Panc1 (cell line): ENCODE measurements at regions not wholly inside any gene's neighbourhood (a gene's known extent, or its start where the extent isn't known, plus 50 kb on each side); places are given as distances from the start of the nearest gene placed in this dataset.

Experiments used
- CTCF ChIP-seq: fragments of 450-650 bp; IDR thresholded peaks from 2 replicates; pipeline ENCODE4 v1.5.1; 2017; ENCODE audit warnings: mild to moderate bottlenecking
- POLR2AphosphoS5 ChIP-seq: IDR thresholded peaks from 2 replicates; pipeline ENCODE4 v1.6.1; 2012; ENCODE audit warnings: mild to moderate bottlenecking, low read depth, low read length, moderate library complexity
- TCF7L2 ChIP-seq: IDR thresholded peaks from 2 replicates; pipeline ENCODE4 v1.6.1; 2011; ENCODE audit warnings: mild to moderate bottlenecking, low read depth, low read length, inconsistent platforms
- TF ChIP-seq, protein P1 (sequence below), 2 experiments: IDR thresholded peaks; 2 replicates each; pipeline ENCODE4 v1.6.1; 2011 to 2012; ENCODE audit warnings: low read depth in 2 of 2, control low read depth in 1 of 2, low read length in 1 of 2, mild to moderate bottlenecking in 1 of 2, moderate library complexity in 1 of 2; ENCODE audit not compliant: insufficient read depth in 1 of 2

DNA sequence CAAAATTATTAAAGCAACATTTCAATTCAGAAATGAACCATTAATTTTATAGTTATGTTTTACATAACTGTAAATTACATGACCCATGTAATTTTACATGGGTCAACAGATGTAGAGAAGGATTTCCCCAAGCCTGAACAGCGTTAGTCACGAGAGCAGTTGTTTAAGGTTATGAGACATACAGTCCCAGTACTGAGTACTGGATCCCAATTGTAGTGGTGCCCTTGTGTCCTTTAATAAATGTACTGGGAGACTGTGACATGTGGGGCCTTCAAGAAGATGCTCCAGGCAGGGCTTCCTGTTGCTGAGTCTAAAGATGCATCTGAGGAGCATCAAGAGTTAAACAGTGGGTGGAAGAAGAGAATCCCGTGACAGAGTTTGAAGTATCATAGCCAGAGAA lies 125.5 kb upstream of the ZNF462 start:
- TF ChIP-seq, protein P1, sequence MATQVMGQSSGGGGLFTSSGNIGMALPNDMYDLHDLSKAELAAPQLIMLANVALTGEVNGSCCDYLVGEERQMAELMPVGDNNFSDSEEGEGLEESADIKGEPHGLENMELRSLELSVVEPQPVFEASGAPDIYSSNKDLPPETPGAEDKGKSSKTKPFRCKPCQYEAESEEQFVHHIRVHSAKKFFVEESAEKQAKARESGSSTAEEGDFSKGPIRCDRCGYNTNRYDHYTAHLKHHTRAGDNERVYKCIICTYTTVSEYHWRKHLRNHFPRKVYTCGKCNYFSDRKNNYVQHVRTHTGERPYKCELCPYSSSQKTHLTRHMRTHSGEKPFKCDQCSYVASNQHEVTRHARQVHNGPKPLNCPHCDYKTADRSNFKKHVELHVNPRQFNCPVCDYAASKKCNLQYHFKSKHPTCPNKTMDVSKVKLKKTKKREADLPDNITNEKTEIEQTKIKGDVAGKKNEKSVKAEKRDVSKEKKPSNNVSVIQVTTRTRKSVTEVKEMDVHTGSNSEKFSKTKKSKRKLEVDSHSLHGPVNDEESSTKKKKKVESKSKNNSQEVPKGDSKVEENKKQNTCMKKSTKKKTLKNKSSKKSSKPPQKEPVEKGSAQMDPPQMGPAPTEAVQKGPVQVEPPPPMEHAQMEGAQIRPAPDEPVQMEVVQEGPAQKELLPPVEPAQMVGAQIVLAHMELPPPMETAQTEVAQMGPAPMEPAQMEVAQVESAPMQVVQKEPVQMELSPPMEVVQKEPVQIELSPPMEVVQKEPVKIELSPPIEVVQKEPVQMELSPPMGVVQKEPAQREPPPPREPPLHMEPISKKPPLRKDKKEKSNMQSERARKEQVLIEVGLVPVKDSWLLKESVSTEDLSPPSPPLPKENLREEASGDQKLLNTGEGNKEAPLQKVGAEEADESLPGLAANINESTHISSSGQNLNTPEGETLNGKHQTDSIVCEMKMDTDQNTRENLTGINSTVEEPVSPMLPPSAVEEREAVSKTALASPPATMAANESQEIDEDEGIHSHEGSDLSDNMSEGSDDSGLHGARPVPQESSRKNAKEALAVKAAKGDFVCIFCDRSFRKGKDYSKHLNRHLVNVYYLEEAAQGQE (IDR thresholded peaks at IDR 0.05; ENCODE audit: insufficient read depth in 1 of 2, low read depth in 2 of 2, low read length in 1 of 2): no peak
- TF ChIP-seq POLR2AphosphoS5: no peak
- TF ChIP-seq CTCF: no peak
- no peak for TF ChIP-seq TCF7L2
